Right atrium auricular region (tissue), 2 donors: ENCODE measurements at regions not wholly inside any gene's neighbourhood (a gene's known extent, or its start where the extent isn't known, plus 50 kb on each side); places are given as distances from the start of the nearest gene placed in this dataset.
A peak's percentile ranks its signal among the peaks of the same experiment; 100 is the strongest.

Source experiments
- DNase-seq: peaks from one replicate; pipeline ENCODE4 v3.0.0-alpha.2; 2019; ENCODE audit warnings: low spot score
- H3K27ac ChIP-seq, 2 donors: fragments of 200-600 bp; sonication (generic); 1 replicate in 1 of 2; 2 replicates in 1 of 2; pipeline ENCODE4 v1.5.1; 2016 to 2019
- H3K27me3 ChIP-seq, 2 donors: fragments of 200-600 bp; sonication (generic); one replicate each; pipeline versions ENCODE4 v1.5.1 to v1.6.0; 2017 to 2019
- H3K36me3 ChIP-seq: fragments of 200-600 bp; sonication (generic); one replicate; pipeline ENCODE4 v1.5.1; 2016
- H3K4me1 ChIP-seq, 2 donors: fragments of 200-600 bp; sonication (generic); one replicate each; pipeline versions ENCODE4 v1.5.1 to v1.6.0; 2017 to 2019
- H3K4me3 ChIP-seq, 2 donors: fragments of 200-600 bp; sonication (generic); 1 replicate in 1 of 2; 2 replicates in 1 of 2; pipeline ENCODE4 v1.5.1; 2017 to 2019; ENCODE audit warnings: mild to moderate bottlenecking in 1 of 2, moderate library complexity in 1 of 2
- H3K9me3 ChIP-seq, 2 donors: fragments of 200-600 bp; sonication (generic); one replicate each; pipeline ENCODE4 v1.5.1; 2019
- TF ChIP-seq, protein P1 (sequence below), 2 donors: fragments of 200-600 bp; sonication (generic); IDR thresholded peaks; one replicate each; pipeline ENCODE4 v1.5.1; 2019; ENCODE audit warnings: antibody characterized with exemption in 2 of 2

DNA sequence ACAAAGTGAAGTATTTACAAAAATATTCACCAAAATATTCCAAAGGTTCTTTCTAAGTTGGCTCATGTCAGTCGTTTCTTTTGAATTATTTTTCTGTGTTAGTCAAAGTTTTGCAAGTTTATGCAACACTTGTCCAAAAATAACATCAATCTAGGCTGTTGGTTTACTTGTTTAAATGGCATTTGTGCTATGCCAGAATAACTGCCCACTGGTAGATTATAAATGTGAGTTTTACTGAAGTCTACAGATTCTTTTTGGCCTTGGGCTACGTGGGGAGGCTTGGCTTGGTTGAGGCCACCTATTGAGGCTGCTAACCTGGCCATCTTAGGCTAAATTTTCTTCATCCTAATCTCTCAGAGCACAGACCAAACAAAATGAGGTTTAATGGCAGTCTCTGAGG is 1091.9 kb upstream of the RAG2 start:
- H3K27me3 ChIP-seq, result no peaks in the 10 kb centered on the region
- no peak for DNase-seq
- no peak overlapping the region for H3K27ac ChIP-seq
- peaks cover 3 to 21% of the 10 kb centered on the region in 2 donors for H3K9me3 ChIP-seq
- H3K4me3 ChIP-seq, result no peak overlapping the region
- TF ChIP-seq, protein P1, sequence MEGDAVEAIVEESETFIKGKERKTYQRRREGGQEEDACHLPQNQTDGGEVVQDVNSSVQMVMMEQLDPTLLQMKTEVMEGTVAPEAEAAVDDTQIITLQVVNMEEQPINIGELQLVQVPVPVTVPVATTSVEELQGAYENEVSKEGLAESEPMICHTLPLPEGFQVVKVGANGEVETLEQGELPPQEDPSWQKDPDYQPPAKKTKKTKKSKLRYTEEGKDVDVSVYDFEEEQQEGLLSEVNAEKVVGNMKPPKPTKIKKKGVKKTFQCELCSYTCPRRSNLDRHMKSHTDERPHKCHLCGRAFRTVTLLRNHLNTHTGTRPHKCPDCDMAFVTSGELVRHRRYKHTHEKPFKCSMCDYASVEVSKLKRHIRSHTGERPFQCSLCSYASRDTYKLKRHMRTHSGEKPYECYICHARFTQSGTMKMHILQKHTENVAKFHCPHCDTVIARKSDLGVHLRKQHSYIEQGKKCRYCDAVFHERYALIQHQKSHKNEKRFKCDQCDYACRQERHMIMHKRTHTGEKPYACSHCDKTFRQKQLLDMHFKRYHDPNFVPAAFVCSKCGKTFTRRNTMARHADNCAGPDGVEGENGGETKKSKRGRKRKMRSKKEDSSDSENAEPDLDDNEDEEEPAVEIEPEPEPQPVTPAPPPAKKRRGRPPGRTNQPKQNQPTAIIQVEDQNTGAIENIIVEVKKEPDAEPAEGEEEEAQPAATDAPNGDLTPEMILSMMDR (IDR thresholded peaks at IDR 0.05), result no peak
- no peaks in the 10 kb centered on the region for H3K4me1 ChIP-seq
- H3K36me3 ChIP-seq, result no peaks in the 10 kb centered on the region

DNA sequence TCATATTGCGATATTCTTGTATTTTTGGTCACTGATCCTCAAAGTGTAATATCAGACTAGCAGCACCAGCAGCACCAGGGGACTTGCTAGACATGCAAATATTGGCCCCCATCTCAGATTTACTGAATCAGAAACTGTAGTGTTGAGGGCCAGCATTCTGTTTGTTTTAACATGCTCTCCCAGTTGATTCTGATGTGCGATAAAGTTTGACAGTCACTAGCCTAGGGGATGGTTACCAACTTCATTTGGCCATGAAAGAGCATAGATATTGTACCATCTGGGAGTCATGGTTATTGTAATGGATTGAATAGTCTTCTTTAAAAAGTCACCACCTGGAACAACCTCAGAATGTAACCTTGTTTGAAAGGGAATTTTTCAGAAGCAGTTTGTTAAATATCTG is 1090.4 kb upstream of the RAG2 start:
- H3K4me3 ChIP-seq, result no peak overlapping the region
- H3K4me1 ChIP-seq, result no peaks in the 10 kb centered on the region
- TF ChIP-seq, protein P1 (IDR thresholded peaks at IDR 0.05), result no peak
- no peak overlapping the region for H3K27ac ChIP-seq
- DNase-seq, result no peak
- H3K36me3 ChIP-seq, result no peaks in the 10 kb centered on the region
- no peaks in the 10 kb centered on the region for H3K27me3 ChIP-seq
- H3K9me3 ChIP-seq, result peaks cover 3 to 6% of the 10 kb centered on the region in 2 donors

DNA sequence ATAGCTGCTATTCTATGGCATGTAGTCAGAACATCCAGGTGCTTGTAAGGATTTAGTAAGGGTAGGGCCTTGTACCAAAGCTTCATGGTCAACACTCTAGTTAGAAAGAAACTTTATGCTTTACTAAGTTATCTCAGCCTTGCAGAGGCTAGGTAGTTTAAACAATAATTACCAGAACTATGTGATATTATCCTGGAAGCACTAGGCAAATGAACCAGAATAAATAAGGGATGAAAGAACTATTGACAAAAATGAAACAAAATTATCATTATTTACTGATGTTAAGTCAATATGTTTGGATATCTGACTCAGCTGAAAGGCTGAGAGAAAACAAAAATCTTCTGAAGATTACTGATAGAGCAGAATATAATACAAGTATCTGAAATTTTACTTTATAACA is 1089.1 kb upstream of the RAG2 start:
- Histone ChIP-seq H3K36me3 (no peaks in the 10 kb centered on the region), H3K27ac (no peak overlapping the region), H3K4me1 (no peaks in the 10 kb centered on the region), H3K9me3 (no peaks in the 10 kb centered on the region), H3K4me3 (no peak overlapping the region), H3K27me3 (no peaks in the 10 kb centered on the region)
- TF ChIP-seq, protein P1 (IDR thresholded peaks at IDR 0.05), result no peak
- DNase-seq, result no peak

DNA sequence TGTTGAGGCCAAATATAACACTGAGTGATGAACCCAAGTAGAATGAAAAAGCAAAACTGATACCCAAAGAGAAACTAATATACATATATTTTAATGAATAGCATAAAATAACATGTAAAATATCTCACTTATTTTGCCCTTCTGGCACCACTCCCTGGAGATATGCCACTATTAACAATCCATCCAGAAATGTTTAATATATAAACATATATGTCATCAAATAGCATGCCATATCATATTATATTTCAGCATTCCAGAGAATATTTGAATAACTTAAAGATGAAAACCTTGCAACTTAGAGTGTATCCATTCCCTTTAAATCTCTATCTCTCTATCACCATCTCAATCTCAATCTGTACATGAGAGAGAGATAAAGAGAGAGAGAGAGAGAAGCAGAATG is 1073.3 kb upstream of the RAG2 start:
- Histone ChIP-seq H3K9me3 (peaks cover 0 to 3% of the 10 kb centered on the region in 2 donors), H3K4me1 (no peaks in the 10 kb centered on the region), H3K27me3 (no peaks in the 10 kb centered on the region), H3K36me3 (no peaks in the 10 kb centered on the region), H3K27ac (no peak overlapping the region), H3K4me3 (no peak overlapping the region)
- TF ChIP-seq, protein P1 (IDR thresholded peaks at IDR 0.05), result no peak
- DNase-seq, result no peak

DNA sequence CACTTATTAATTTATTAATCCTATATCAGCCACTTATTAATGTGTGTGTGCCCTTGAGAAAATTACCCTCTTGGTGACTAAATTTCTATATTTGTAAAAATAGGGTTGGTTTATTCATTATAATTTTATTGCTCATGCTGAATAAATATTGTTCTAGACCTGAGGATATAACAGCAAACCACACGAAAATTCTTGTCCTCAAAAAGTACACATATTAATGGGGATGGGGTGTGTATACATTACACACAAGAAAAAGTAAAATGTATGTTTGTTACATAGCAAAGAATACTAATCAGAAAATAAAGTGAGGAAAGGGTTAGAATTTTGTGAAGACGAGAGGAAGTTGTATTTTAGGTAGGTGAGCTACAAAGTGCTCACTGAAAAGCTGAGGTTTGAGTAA is 1068.9 kb upstream of the RAG2 start:
- TF ChIP-seq, protein P1 (IDR thresholded peaks at IDR 0.05), result no peak
- Histone ChIP-seq H3K27ac (no peak overlapping the region), H3K27me3 (no peaks in the 10 kb centered on the region), H3K4me1 (no peaks in the 10 kb centered on the region), H3K4me3 (no peak overlapping the region), H3K36me3 (no peaks in the 10 kb centered on the region), H3K9me3 (no peaks in the 10 kb centered on the region)
- no peak for DNase-seq

DNA sequence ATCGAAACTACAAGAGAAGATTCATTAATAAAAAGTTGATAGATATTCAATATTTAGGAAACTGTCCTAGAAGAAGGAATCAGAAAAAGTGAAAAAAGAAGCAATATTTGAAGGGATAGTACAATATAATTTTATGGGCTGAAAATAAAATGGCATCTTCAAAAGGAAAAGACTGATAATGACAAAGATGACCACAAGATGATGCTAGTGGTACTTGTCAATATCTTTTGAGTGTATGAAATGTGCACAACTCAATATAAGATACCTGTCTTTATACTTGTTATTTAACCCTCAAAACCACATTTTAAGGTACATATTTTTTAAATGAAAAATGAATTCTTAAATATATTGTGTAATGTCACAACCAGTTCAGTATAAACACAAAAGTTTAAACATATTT is 1059.6 kb upstream of the RAG2 start:
- no peaks in the 10 kb centered on the region for H3K4me1 ChIP-seq
- TF ChIP-seq, protein P1 (IDR thresholded peaks at IDR 0.05), result peak in 1 of 2 donors; percentile 32
- no peak overlapping the region for H3K27ac ChIP-seq
- H3K4me3 ChIP-seq, result no peak overlapping the region
- no peak for DNase-seq
- no peaks in the 10 kb centered on the region for H3K9me3 ChIP-seq
- no peaks in the 10 kb centered on the region for H3K27me3 ChIP-seq
- H3K36me3 ChIP-seq, result no peaks in the 10 kb centered on the region
